Muscle of leg (tissue), 3 donors: ENCODE measurements at regions not wholly inside any gene's neighbourhood (a gene's known extent, or its start where the extent isn't known, plus 50 kb on each side); places are given as distances from the start of the nearest gene placed in this dataset.
"Not testable (repeated sequence)": the region's sequence is repeated elsewhere in the genome, so short reads cannot be mapped to it uniquely, and the experiment has no call there.

ENCODE experiments used
- DNase-seq: peaks from one replicate; pipeline ENCODE4 v3.0.0; 2013
- H3K27ac ChIP-seq: one replicate; pipeline ENCODE4 v1.5.1; 2013; ENCODE audit warnings: mild to moderate bottlenecking, low read length, control low read depth
- H3K27me3 ChIP-seq: one replicate; pipeline ENCODE4 v1.6.1; 2013; ENCODE audit warnings: low read length; ENCODE audit not compliant: control insufficient read depth, insufficient read depth
- H3K36me3 ChIP-seq: one replicate; pipeline ENCODE4 v1.6.1; 2013; ENCODE audit warnings: low read length; ENCODE audit not compliant: control insufficient read depth, insufficient read depth
- H3K4me1 ChIP-seq: one replicate; pipeline ENCODE4 v1.6.1; 2013; ENCODE audit warnings: low read length; ENCODE audit not compliant: control insufficient read depth, insufficient read depth
- H3K4me3 ChIP-seq: one replicate; pipeline ENCODE4 v1.5.1; 2013; ENCODE audit warnings: low read length, control low read depth
- H3K9me3 ChIP-seq: replicated peaks from 2 replicates; pipeline ENCODE4 v1.6.1; 2013; ENCODE audit warnings: low read depth, low read length; ENCODE audit not compliant: control insufficient read depth
- WGBS: methylation state at CpG from one replicate; pipeline ENCODE4 v1.1.5; 2013; ENCODE audit warnings: missing lambda C conversion rate; ENCODE audit not compliant: insufficient coverage; 5-methylcytosine and 5-hydroxymethylcytosine counted together

DNA sequence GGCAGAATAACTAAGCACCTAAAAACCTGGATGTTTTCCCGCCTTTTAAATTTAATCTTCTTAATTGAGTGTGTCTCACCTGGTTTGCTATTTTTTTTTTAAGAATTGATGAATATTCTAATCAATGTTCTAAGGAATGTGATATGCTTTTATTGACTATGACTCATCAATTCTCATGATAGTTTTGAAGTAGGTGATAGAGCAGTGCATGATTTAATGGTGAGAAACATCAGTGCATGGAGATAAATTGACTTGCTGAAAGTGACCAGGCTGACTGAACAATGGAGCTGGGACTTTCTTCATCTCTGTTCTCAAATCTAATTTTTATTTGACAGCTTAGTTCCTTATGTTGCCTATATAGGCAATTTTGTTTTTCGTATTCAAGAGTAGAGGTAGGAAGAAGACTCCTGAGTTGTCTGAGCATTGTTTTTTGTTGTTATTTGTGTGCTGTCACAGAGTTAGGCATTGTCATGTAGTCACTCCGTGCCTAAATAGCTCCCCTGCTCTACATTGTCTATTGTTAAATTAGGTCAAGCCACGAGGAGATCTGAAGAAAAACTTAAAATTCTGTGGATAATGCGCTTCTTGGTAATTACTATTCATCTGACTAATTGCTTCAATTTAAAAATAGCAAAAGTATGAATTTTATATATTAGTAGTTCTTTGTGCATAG lies 59.0 kb upstream of the NUTM2F start:
- H3K27me3 ChIP-seq, H3K4me3 ChIP-seq, H3K27ac ChIP-seq, H3K4me1 ChIP-seq, H3K36me3 ChIP-seq, DNase-seq, H3K9me3 ChIP-seq: not testable (repeated sequence)
- WGBS: no CpG with 5 or more reads among the region's 5 CpGs

DNA sequence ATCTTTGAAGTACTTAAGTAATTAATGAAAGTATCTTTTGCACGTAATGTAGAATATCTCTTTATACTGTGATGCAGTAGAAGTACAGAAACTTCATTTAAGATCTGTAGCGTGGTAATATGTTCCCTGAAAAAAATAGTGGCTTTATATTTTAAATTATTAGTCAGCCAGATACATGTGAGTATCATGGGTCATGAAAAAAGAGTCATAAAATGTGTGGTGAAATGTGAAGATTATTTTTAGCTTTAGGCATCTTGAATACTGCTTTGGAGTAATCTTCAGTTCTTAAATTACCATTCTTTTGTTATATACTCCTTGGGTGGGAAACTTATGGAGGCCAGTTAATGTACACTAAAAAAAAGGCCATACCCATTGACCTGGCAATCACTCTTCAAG lies 59.6 kb upstream of the NUTM2F start:
- not testable (repeated sequence) for DNase-seq, H3K27ac ChIP-seq, H3K4me3 ChIP-seq, H3K9me3 ChIP-seq, H3K36me3 ChIP-seq, H3K4me1 ChIP-seq, H3K27me3 ChIP-seq
- no CpG with 5 or more reads among the region's 2 CpGs for WGBS

- H3K36me3 ChIP-seq, H3K4me1 ChIP-seq, H3K9me3 ChIP-seq, H3K4me3 ChIP-seq, DNase-seq, H3K27me3 ChIP-seq, H3K27ac ChIP-seq: not testable (repeated sequence)
- WGBS: no CpG with 5 or more reads among the region's 5 CpGs
Measured at GRCh38 chr9:94390425-94391098, 62.1 kb upstream of the NUTM2F start.

DNA sequence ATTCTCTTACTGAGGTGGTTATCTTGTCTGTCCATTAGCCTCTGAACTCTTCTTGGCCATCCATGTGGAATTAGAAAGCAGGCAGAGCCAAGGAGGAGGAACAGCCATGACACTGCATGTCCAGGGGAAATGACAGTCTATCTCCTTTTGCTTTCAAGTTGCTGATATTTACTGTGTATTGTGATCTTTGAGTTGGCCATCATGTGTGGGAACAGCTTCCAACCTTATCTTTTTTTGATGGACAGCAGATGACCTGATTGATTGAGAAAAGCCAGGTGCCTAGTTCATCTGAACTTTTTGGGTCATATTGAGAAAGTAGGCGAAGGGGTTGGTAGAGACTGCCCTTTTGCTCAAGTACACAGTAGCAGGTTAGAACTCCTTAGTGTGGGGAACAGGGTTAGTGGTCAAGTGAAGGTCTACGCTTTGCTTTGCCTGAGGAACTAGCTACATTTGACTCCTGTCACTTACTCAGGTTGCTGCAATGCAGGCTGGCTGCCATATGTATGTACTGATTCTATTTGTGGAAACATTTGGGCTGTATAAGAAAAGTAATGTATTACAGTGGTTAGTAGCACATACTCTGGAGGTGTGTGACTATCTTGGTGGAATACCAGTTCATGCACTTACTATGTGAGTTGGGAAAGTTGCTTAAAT lies 64.7 kb upstream of the NUTM2F start:
- DNase-seq, H3K4me3 ChIP-seq, H3K9me3 ChIP-seq, H3K27ac ChIP-seq, H3K4me1 ChIP-seq, H3K36me3 ChIP-seq, H3K27me3 ChIP-seq: not testable (repeated sequence)
- WGBS: no CpG with 5 or more reads among the region's 2 CpGs

DNA sequence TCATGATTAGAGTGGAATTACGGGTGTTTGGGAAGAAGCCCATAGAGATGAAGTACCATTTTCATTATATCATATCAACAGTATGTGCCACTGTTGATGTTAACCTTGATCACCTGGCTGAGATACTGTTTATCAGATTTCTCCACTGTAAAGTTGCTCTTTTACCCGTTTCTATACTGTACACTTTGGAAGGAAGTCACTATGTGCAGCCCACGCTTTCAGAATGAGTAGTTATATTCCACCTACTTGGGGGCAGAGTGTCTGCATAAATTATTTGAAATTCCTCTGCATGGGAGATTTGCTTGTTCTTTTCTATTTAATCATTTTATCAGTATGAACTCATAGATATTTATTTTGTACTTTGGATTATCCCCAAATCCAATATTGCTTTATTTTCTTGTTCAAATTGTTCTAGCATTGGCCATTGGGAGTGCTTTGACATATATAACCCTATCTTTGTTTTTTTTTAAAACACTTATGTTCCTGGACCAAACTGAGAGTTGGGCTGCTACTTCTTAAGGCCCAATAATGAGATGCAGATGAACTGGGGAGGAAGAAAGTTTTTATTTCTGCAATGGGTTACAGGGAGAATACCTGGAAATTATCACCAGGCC lies 69.4 kb upstream of the NUTM2F start:
- no CpG with 5 or more reads among the region's 3 CpGs for WGBS
- H3K4me3 ChIP-seq, H3K36me3 ChIP-seq, H3K4me1 ChIP-seq, H3K27ac ChIP-seq, DNase-seq, H3K27me3 ChIP-seq, H3K9me3 ChIP-seq: not testable (repeated sequence)

DNA sequence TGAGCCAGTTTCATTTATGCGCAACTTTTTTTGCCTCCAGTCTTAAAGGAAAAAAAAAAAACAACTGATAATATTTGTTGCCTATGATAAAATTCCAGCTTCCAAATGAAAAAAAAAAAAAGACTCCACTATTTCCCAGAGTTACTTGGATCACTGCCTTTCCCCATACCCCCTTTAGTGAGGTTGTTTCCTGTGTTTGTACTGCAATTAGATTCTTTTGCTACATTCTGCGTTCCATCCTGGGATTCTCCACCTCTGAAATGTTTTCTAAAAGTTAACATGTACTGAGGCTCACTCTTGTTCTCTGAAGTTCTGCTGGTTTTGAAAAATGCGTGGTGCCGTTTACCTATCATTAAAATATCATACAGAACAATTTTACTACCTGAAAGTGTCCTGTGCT lies 72.0 kb upstream of the NUTM2F start:
- H3K9me3 ChIP-seq, H3K4me3 ChIP-seq, H3K36me3 ChIP-seq, H3K27ac ChIP-seq, DNase-seq, H3K27me3 ChIP-seq, H3K4me1 ChIP-seq: not testable (repeated sequence)
- WGBS: 80% methylated on average over 1 of the region's 4 CpGs

GRCh38 chr9:94402795-94403194 lies 74.4 kb upstream of the NUTM2F start:
- H3K4me3 ChIP-seq, H3K36me3 ChIP-seq, H3K27me3 ChIP-seq, H3K9me3 ChIP-seq, H3K27ac ChIP-seq, H3K4me1 ChIP-seq, DNase-seq: not testable (repeated sequence)
- 100% methylated on average over 1 of the region's 1 CpG for WGBS

DNA sequence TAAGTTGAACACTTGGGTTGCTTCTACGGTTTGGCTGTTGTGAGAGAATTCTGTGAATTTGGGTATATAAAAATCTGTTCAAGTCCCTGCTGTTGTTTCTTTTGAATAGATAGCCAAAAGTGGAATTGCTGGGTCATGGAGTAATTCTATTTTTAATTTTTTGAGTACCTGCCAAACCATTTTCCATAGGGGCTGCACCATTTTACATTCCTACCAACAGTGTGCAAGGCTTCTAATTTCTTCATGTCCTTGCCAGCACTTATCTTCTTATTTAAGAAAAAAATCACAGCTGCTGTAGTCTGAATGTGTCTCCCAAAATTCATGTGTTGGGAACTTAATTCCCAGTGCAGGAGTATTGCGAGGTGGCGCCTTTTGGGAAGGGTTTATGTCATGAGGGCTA lies 75.1 kb upstream of the NUTM2F start:
- no CpG with 5 or more reads among the region's 3 CpGs for WGBS
- peak; percentile 12 for DNase-seq
- H3K9me3 ChIP-seq, H3K36me3 ChIP-seq, H3K27ac ChIP-seq, H3K4me1 ChIP-seq, H3K27me3 ChIP-seq, H3K4me3 ChIP-seq: not testable (repeated sequence)

DNA sequence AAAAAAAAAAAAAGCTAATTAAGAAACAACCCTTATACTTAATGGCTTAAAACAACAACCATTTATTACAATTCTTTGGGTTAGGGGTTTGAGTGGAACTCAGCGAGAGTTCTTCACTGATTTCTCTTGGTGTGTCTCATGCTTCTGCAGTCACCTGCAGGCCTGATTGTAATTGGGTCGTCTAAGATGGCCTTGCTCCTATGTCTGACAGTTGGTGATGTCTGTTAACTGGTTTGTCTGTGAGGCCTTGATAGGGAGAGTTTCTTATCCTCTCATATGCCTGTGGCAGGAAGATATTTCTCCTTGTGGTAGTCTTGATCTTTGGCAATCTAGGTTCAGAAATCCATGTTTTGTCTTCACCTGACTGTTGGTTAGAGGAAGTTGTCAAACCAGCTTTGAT lies 85.2 kb upstream of the NUTM2F start:
- not testable (repeated sequence) for H3K36me3 ChIP-seq, H3K27me3 ChIP-seq, H3K4me3 ChIP-seq, H3K27ac ChIP-seq, H3K4me1 ChIP-seq, H3K9me3 ChIP-seq
- peak; percentile 8 for DNase-seq
- 83% methylated on average over 1 of the region's 2 CpGs for WGBS

DNA sequence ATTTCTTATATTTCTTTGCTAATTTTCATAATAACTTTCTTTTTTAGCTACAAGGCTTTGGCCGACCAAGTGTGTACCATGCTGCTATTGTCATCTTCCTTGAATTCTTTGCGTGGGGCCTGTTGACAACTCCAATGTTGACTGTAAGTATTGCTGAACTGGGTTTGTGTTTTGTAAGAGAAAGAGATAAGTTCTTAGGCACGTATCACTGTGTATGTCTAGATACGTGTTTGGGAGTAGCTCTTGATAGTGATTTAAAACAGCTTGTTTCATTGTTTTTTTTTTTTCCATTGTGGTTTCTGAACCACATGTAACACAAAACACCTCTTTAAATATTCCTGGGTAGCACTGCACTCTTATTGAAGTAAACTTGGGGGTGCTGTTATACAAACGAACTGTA lies 86.7 kb upstream of the NUTM2F start:
- not testable (repeated sequence) for H3K4me3 ChIP-seq, H3K9me3 ChIP-seq, DNase-seq, H3K27me3 ChIP-seq, H3K4me1 ChIP-seq, H3K36me3 ChIP-seq, H3K27ac ChIP-seq
- no CpG with 5 or more reads among the region's 5 CpGs for WGBS
